Kidney capillary endothelial cell (primary cell): ENCODE measurements at regions not wholly inside any gene's neighbourhood (a gene's known extent, or its start where the extent isn't known, plus 50 kb on each side); places are given as distances from the start of the nearest gene placed in this dataset.

ENCODE experiments used
- DNase-seq: peaks from one replicate; pipeline ENCODE4 v3.0.0-alpha.2; 2018; ENCODE audit warnings: low spot score

DNA sequence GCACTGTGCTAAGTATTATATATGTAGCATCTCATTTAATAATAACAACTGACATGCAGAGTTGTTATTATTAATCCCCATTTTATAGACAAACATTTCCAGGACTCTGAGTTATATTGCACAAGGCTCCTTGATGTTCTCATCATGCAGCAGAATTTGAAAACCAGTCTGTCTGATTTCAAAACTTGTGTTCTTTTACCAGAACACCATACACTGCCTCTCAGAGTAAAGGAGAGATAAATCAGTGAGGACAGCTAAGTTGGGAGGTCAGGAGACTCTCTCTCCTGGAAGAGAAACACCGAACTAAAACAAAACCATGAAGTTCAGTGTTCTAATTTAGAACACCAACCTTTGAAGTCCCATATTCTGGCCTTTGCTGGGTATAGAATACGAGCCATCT lies 92.7 kb upstream of the TNC start:
- DNase-seq, result no peak

DNA sequence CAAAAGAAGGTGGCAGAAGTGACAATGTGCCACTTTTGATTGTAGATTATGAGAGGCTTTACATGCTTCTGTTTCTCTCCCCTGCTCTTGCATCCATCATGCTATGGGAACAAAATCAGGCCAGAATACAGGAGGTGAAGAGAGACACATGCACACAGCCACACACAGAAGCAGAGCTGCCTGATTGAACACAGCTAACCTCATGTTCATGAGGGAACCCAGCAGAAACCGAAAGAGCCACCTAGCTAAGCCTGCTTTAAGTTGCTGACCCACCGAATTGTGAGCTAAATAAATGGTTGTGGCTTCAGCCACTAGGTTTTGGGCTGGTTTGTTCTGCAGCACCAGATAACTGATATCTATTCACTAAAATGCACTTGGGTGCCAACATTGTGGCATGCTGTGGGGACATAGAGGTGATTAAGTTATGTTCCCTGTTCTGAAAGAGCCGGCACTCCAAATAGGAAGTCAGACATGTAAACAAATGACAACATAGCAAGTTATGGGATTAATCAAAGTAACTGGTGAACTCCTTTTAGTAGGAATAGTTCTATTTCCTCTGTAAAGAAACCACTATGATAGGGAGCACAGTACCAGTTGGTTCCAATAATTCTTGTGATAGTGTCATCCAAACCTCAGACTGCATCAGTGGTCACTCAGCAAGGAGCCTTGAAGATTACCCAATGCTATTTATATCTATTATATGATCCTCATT lies 93.6 kb upstream of the TNC start:
- no peak for DNase-seq

DNA sequence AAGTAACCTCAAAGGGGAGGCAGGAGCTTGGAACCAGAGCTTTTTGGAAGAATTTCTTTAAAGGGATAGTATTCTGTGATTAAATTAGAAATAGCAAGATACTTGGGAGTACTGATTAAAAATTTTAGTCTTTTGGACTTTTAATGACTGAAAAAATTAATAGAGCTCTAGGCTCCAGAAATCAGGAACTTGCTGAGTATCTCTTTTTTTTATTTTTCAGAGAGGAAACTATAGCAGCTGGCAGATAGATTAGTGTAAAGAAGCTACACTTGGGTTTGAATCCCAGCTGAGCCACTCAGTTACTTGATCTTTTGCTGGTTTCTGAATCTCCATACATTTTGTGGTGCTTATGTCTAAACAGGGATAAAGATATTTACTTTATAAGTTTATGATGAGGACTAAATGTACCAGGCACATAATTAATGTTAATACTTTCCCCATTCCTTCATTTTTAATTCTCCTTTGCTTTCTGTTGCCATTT lies 94.2 kb upstream of the TNC start:
- no peak for DNase-seq

- no peak for DNase-seq
Measured at GRCh38 chr9:115212832-115213231, 94.9 kb upstream of the TNC start.

- DNase-seq, result no peak
Measured at GRCh38 chr9:115213818-115214334, 95.9 kb upstream of the TNC start.

GRCh38 chr9:115216873-115217272 lies 98.9 kb upstream of the TNC start:
- DNase-seq, result no peak

DNA sequence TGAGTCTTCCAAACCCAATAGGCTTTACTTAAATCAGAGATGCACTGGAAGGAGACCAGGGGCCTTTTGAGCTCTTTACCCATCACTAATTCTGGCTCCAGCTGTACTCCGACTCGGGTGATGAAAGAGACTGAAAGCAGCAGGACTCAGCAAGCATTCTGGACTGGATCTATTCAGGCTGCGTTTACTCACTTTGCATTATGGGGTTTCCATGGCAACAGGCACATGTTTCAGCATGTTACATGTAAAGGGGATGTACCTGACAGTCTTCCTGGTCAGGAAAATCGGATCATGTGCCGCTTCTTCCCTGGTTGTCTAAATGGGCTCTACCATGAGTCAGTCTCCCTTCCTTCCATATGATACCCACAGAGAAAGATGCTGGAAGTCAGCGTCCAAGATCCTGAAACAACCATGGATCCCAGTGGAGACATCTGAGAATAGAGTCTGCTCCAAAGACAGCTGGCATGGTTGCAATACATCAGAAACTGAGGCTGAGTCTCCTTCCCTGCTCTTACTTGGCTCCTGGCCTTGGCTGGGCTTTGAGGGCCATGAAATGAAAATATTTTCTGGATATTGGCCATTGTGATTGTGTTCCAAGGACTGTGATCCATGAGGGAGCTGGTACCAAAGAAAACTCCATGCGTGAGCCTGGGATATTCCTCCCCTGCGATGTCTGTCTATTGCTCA lies 102.5 kb upstream of the TNC start:
- no peak for DNase-seq

DNA sequence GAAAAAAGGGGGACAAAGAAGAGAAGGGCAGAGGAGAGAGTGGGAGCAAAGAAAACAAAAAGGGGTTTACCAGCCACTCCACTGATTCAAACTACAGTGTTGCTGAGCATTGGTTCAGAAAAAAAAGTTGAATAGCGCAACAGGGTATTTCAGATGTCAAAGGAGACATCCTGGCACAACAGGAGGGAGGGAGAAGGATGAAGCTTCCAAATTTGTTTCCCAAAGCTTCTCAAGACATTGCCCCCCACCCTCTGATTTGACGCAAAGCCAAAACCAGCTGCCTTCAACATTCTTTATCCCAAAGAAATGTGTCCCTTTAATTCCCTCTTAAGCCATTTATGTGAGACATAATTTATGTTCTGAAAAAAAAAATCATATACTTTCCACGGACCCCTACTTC lies 105.5 kb upstream of the TNC start:
- no peak for DNase-seq

GRCh38 chr9:115225459-115226116 lies 107.6 kb upstream of the TNC start:
- DNase-seq, result no peak

DNA sequence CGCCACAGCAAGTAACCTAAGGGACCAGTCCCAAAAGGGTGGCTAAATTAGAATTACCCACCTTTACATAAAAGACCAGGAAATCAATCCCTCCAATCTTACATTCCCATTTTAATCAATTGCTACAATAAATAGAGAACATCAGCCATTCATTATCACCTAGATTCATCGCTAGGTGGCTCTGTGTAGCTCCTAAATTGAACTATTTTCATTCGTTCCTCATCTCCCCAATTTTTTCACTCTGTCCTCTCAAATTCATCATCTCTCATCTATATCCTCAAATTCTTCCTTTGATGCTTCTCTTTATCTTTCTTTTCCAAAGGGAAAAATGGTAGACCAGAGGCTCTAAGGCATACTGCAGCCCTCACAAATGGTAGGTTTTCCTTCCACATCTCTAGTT lies 108.2 kb upstream of the TNC start:
- no peak for DNase-seq

DNA sequence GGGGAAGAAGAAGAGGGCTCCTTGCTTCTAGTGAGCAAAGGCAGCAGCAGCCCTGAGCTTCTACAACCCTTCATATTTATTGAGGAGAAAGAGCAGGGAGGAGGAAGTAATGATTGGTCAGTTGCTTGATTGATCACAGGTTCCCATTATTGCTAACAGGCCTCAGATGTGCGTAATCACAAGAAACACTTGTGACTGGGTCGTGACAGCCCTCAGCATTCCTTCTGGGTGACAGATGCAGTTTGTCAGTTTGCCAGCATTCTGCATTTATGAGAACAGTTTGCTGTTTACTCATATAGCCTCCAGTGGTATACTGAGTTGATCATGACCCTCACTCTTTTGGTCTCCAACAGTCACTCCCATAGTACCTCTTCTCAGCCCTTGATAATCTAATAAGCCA lies 111.5 kb upstream of the TNC start:
- no peak for DNase-seq

DNA sequence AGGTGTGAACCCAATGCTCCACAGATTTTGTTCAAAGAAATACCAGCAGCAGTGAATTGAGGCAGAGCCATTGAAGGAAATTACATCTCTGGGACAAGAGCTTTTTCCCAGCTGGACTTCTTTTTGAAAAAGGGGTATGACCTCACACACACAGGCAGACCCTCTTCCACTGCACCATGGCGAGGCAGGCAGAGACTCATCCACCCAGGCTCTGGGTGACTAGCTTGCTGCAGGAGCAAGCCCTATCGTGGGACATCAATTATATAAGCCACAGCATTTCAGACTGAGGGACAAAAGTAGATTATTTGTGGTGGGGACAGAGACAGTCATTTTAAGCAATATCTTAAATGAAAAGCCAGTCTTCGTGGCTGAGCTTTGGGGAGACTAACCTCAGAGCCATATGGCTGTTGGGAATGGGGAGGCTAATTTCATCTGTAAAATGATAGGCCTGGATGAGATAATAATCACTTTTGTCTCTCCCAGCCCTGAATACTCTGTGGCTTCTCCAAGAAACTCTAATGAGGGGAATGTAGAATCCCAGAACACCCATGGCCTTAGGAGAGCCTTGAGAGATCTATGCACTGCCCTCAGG lies 113.1 kb upstream of the TNC start:
- no peak for DNase-seq

GRCh38 chr9:115232181-115232774 lies 114.3 kb upstream of the TNC start:
- no peak for DNase-seq

- DNase-seq, result no peak
Measured at GRCh38 chr9:115234094-115234493, 116.1 kb upstream of the TNC start.

GRCh38 chr9:115235221-115235620 lies 117.3 kb upstream of the TNC start:
- DNase-seq, result no peak

- DNase-seq, result no peak
Measured at GRCh38 chr9:115237385-115237998, 119.5 kb upstream of the TNC start.

- no peak for DNase-seq
Measured at GRCh38 chr9:115240676-115241075, 122.7 kb upstream of the TNC start.

- no peak for DNase-seq
Measured at GRCh38 chr9:115241641-115242040, 123.7 kb upstream of the TNC start.

GRCh38 chr9:115249488-115249887 lies 131.5 kb upstream of the TNC start:
- no peak for DNase-seq

- DNase-seq, result peak; percentile 1
Measured at GRCh38 chr9:115250621-115251032, 132.7 kb upstream of the TNC start.

- DNase-seq, result no peak
Measured at GRCh38 chr9:115254287-115255180, 136.6 kb upstream of the TNC start.
